SU-DHL-6 (cell line): ENCODE measurements at regions not wholly inside any gene's neighbourhood (a gene's known extent, or its start where the extent isn't known, plus 50 kb on each side); places are given as distances from the start of the nearest gene placed in this dataset.

ENCODE experiments used
- H2AFZ ChIP-seq: fragments of 200-600 bp; sonication (generic); 2 replicates; pipeline ENCODE4 v1.6.1; 2014; ENCODE audit warnings: low read depth, mild to moderate bottlenecking, moderate library complexity, mixed read lengths, antibody characterized with exemption, low read length; ENCODE audit not compliant: severe bottlenecking
- H3F3A ChIP-seq: fragments of 200-600 bp; shearing (Covaris generic); 2 replicates; pipeline ENCODE4 v1.6.0; 2016; ENCODE audit warnings: antibody characterized with exemption, mild to moderate bottlenecking; ENCODE audit not compliant: insufficient read depth
- H3K27ac ChIP-seq: fragments of 200-600 bp; sonication (generic); 2 replicates; pipeline ENCODE4 v1.5.1; 2016; ENCODE audit warnings: low read depth, mild to moderate bottlenecking, low read length, moderate library complexity, mixed read lengths
- H3K27me3 ChIP-seq: fragments of 200-600 bp; sonication (generic), shearing (Covaris generic); 2 replicates; pipeline ENCODE4 v1.6.0; 2014; ENCODE audit warnings: mild to moderate bottlenecking, low read length
- H3K36me3 ChIP-seq: fragments of 200-600 bp; sonication (generic); 2 replicates; pipeline ENCODE4 v1.6.1; 2014; ENCODE audit warnings: mild to moderate bottlenecking, low read length, mixed read lengths
- H3K4me2 ChIP-seq: fragments of 300-600, 200-600 bp; shearing (Covaris generic), sonication (generic); 2 replicates; pipeline ENCODE4 v1.6.0; 2014; ENCODE audit warnings: low read length, low read depth, mild to moderate bottlenecking; ENCODE audit not compliant: poor library complexity, severe bottlenecking
- H3K4me3 ChIP-seq: fragments of 200-600 bp; sonication (generic); 2 replicates; pipeline ENCODE4 v1.5.1; 2014; ENCODE audit warnings: antibody characterized with exemption, low read length, mild to moderate bottlenecking, mixed read lengths; ENCODE audit not compliant: insufficient read depth, poor library complexity, severe bottlenecking
- H3K79me2 ChIP-seq: fragments of 200-600 bp; sonication (generic); 2 replicates; pipeline ENCODE4 v1.6.1; 2014; ENCODE audit warnings: mild to moderate bottlenecking, low read length, moderate library complexity; ENCODE audit not compliant: insufficient read depth
- H3K9ac ChIP-seq: fragments of 200-600 bp; sonication (generic); 2 replicates; pipeline ENCODE4 v1.7.0; 2014; ENCODE audit warnings: mild to moderate bottlenecking, low read length
- H3K9me2 ChIP-seq: fragments of 200-600 bp; sonication (generic); replicated peaks from 2 replicates; pipeline ENCODE4 v1.6.1; 2014; ENCODE audit warnings: low read length; ENCODE audit not compliant: insufficient read depth
- H3K9me3 ChIP-seq: fragments of 200-600 bp; sonication (generic); 2 replicates; pipeline ENCODE4 v1.6.1; 2014; ENCODE audit warnings: low read length, mixed read lengths; ENCODE audit not compliant: insufficient read depth
- H4K20me1 ChIP-seq: fragments of 200-600 bp; sonication (generic); 2 replicates; pipeline ENCODE4 v1.6.1; 2014; ENCODE audit warnings: low read depth, mild to moderate bottlenecking, antibody characterized with exemption, low read length, moderate library complexity, mixed read lengths
- CTCF ChIP-seq: fragments of 200-600 bp; sonication (generic); IDR thresholded peaks from one replicate; pipeline ENCODE4 v1.5.1; 2017; ENCODE audit warnings: antibody characterized with exemption, mild to moderate bottlenecking, low read length, moderate library complexity; ENCODE audit not compliant: insufficient read depth, poor library complexity, severe bottlenecking
- EZH2phosphoT487 ChIP-seq: fragments of 200-600 bp; sonication (generic), shearing (Covaris generic); conservative IDR thresholded peaks from 2 replicates; pipeline ENCODE4 v1.6.1; 2018; ENCODE audit warnings: mild to moderate bottlenecking, antibody characterized with exemption, low read length, moderate library complexity, mixed read lengths

GRCh38 chr2:78546843-78547242 lies 478.7 kb upstream of the REG3G start:
- H3K4me2 ChIP-seq = no peak overlapping the region
- no peaks in the 10 kb centered on the region for H3K9me2 ChIP-seq
- H4K20me1 ChIP-seq = no peaks in the 10 kb centered on the region
- no peak overlapping the region for H2AFZ ChIP-seq
- H3K27ac ChIP-seq = no peak overlapping the region
- no peaks in the 10 kb centered on the region for H3K36me3 ChIP-seq
- no peaks in the 10 kb centered on the region for H3F3A ChIP-seq
- TF ChIP-seq CTCF = no peak
- no peak for TF ChIP-seq EZH2phosphoT487
- H3K9me3 ChIP-seq = no peaks in the 10 kb centered on the region
- H3K79me2 ChIP-seq = no peaks in the 10 kb centered on the region
- no peak overlapping the region for H3K9ac ChIP-seq
- H3K4me3 ChIP-seq = no peak overlapping the region
- no peaks in the 10 kb centered on the region for H3K27me3 ChIP-seq

- Histone ChIP-seq H3F3A (no peaks in the 10 kb centered on the region), H3K27ac (no peak overlapping the region), H3K9me2 (no peaks in the 10 kb centered on the region), H3K9ac (no peak overlapping the region), H3K4me2 (no peak overlapping the region), H3K4me3 (no peak overlapping the region), H4K20me1 (no peaks in the 10 kb centered on the region), H3K9me3 (no peaks in the 10 kb centered on the region), H3K36me3 (no peaks in the 10 kb centered on the region), H3K79me2 (no peaks in the 10 kb centered on the region), H3K27me3 (no peaks in the 10 kb centered on the region), H2AFZ (no peak overlapping the region)
- no peak for TF ChIP-seq CTCF
- TF ChIP-seq EZH2phosphoT487 = no peak
These were observed 475.7 kb upstream of the REG3G start for GRCh38 chr2:78549766-78550165.

- Histone ChIP-seq H3K9me2 (no peaks in the 10 kb centered on the region), H2AFZ (no peak overlapping the region), H3K9ac (no peak overlapping the region), H3K4me2 (no peak overlapping the region), H3K27me3 (no peaks in the 10 kb centered on the region), H3K4me3 (no peak overlapping the region), H3K27ac (no peak overlapping the region), H3K79me2 (no peaks in the 10 kb centered on the region), H3F3A (no peaks in the 10 kb centered on the region), H3K9me3 (no peaks in the 10 kb centered on the region), H4K20me1 (no peaks in the 10 kb centered on the region), H3K36me3 (no peaks in the 10 kb centered on the region)
- TF ChIP-seq CTCF (no peak), EZH2phosphoT487 (no peak)
These were observed 471.4 kb upstream of the REG3G start for GRCh38 chr2:78553866-78554647.
